IMR-90 (cell line): ENCODE measurements at regions not wholly inside any gene's neighbourhood (a gene's known extent, or its start where the extent isn't known, plus 50 kb on each side); places are given as distances from the start of the nearest gene placed in this dataset.
"Not testable (repeated sequence)": the region's sequence is repeated elsewhere in the genome, so short reads cannot be mapped to it uniquely, and the experiment has no call there.

Experiments used
- BHLHE40 ChIP-seq: fragments of 150-350 bp; IDR thresholded peaks from 2 replicates; pipeline ENCODE4 v1.6.1; 2016; ENCODE audit warnings: mild to moderate bottlenecking, low read depth, low read length
- CEBPB ChIP-seq: IDR thresholded peaks from 2 replicates; pipeline ENCODE4 v1.6.1; 2012; ENCODE audit warnings: low read depth, low read length, improper control_type of control experiment
- CHD1 ChIP-seq: IDR thresholded peaks from 2 replicates; pipeline ENCODE4 v1.6.1; 2012; ENCODE audit warnings: low read depth, low read length, improper control_type of control experiment
- CTCF ChIP-seq: conservative IDR thresholded peaks from 2 replicates; pipeline ENCODE4 v1.5.1; 2012; ENCODE audit warnings: mild to moderate bottlenecking, low read depth, low read length, improper control_type of control experiment
- ELK1 ChIP-seq: fragments of 150-350 bp; IDR thresholded peaks from 2 replicates; pipeline ENCODE4 v1.6.1; 2016; ENCODE audit warnings: low read depth, mild to moderate bottlenecking, low read length, moderate library complexity, borderline replicate concordance
- MXI1 ChIP-seq: IDR thresholded peaks from 2 replicates; pipeline ENCODE4 v1.6.1; 2012; ENCODE audit warnings: low read depth, mild to moderate bottlenecking, low read length, moderate library complexity, borderline replicate concordance
- POLR2A ChIP-seq: IDR thresholded peaks from 2 replicates; pipeline ENCODE4 v1.6.1; 2012; ENCODE audit warnings: mild to moderate bottlenecking, low read depth, low read length

- not testable (repeated sequence) for TF ChIP-seq POLR2A, CEBPB, CTCF, CHD1, MXI1, ELK1, BHLHE40
Measured at GRCh38 chr21:6136732-6137131, 4384.7 kb upstream of the TPTE start.
